Spleen (tissue), 7 donors: ENCODE measurements at regions not wholly inside any gene's neighbourhood (a gene's known extent, or its start where the extent isn't known, plus 50 kb on each side); places are given as distances from the start of the nearest gene placed in this dataset.

Experiments
- POLR2A ChIP-seq, 3 donors: fragments of 450-650 bp; IDR thresholded peaks; one replicate each; pipeline ENCODE4 v1.5.1; 2017; ENCODE audit warnings: antibody characterized with exemption in 3 of 3, mild to moderate bottlenecking in 1 of 3
- TF ChIP-seq, protein P1 (sequence below), 11 experiments: fragments of 200-600 bp in 7 of 11; fragments of 450-650 bp in 4 of 11; sonication (generic) in 4 of 11; IDR thresholded peaks in 8 of 11; conservative IDR thresholded peaks in 3 of 11; 1 replicate in 7 of 11; 2 replicates in 4 of 11; pipeline versions ENCODE4 v1.4.0 to v1.8.0; 2016 to 2021; ENCODE audit warnings: antibody characterized with exemption in 11 of 11, inconsistent platforms in 4 of 11, mild to moderate bottlenecking in 1 of 11
- donor health status: DM: no; HTN: no; CAD: no; lungs with moderate emphysema.
- donor health status: DM: no; HTN: no; CAD: no.
- donor health status: DM: no; HTN: no; CAD: no.

DNA sequence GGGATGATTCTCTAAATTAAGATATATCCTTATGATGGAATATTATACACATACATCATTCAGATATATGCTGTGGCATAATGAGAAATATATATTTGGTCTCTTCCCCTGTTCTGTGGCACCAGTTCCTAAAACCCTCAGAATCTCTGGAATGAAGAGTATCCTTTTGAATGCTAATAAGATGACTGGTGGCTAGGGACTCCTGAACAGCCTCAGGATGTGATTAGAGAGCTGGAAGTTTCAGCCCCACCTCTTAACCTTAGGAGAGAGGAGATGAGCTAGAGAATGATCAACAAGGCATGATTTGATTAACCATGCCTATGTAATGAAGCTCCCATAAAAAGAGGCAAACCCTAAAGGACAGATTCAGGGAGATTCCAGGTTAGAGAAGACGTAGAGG is 632.0 kb downstream of the IQCM start:
- TF ChIP-seq, protein P1, sequence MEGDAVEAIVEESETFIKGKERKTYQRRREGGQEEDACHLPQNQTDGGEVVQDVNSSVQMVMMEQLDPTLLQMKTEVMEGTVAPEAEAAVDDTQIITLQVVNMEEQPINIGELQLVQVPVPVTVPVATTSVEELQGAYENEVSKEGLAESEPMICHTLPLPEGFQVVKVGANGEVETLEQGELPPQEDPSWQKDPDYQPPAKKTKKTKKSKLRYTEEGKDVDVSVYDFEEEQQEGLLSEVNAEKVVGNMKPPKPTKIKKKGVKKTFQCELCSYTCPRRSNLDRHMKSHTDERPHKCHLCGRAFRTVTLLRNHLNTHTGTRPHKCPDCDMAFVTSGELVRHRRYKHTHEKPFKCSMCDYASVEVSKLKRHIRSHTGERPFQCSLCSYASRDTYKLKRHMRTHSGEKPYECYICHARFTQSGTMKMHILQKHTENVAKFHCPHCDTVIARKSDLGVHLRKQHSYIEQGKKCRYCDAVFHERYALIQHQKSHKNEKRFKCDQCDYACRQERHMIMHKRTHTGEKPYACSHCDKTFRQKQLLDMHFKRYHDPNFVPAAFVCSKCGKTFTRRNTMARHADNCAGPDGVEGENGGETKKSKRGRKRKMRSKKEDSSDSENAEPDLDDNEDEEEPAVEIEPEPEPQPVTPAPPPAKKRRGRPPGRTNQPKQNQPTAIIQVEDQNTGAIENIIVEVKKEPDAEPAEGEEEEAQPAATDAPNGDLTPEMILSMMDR (IDR thresholded peaks at IDR 0.05 in 8 of 11, conservative IDR thresholded peaks at IDR 0.05 in 3 of 11): no peak
- no peak for TF ChIP-seq POLR2A (IDR thresholded peaks at IDR 0.05)
